Lung (tissue), 11 donors: ENCODE measurements at regions not wholly inside any gene's neighbourhood (a gene's known extent, or its start where the extent isn't known, plus 50 kb on each side); places are given as distances from the start of the nearest gene placed in this dataset.

ENCODE experiments used
- ATAC-seq: fragments of 200-7000 bp; cut with Tn5 transposase; one replicate; pipeline ENCODE4 v1.9.1; 2020; ENCODE audit warnings: moderate number of reproducible peaks; ENCODE audit not compliant: insufficient read depth, low FRiP score
- DNase-seq, 3 donors: peaks; one replicate each; pipeline ENCODE4 v3.0.0-alpha.2; 2013 to 2017
- H3K27ac ChIP-seq, 2 donors: one replicate each; pipeline ENCODE4 v1.5.1; 2013; ENCODE audit warnings: mild to moderate bottlenecking in 2 of 2, moderate library complexity in 2 of 2, control low read depth in 1 of 2, inconsistent platforms in 1 of 2, low read depth in 1 of 2, low read length in 1 of 2
- H3K27me3 ChIP-seq, 3 donors: one replicate each; pipeline ENCODE4 v1.5.1; 2013; ENCODE audit warnings: low read length in 2 of 3; ENCODE audit not compliant: control insufficient read depth in 3 of 3, insufficient read depth in 3 of 3
- H3K36me3 ChIP-seq, 4 donors: one replicate each; pipeline ENCODE4 v1.5.1; 2013; ENCODE audit warnings: low read length in 4 of 4, mild to moderate bottlenecking in 1 of 4, moderate library complexity in 1 of 4; ENCODE audit not compliant: control insufficient read depth in 4 of 4, insufficient read depth in 4 of 4
- H3K4me1 ChIP-seq, 5 donors: one replicate each; pipeline ENCODE4 v1.5.1; 2013; ENCODE audit warnings: low read length in 5 of 5, mild to moderate bottlenecking in 2 of 5, moderate library complexity in 1 of 5; ENCODE audit not compliant: control insufficient read depth in 5 of 5, insufficient read depth in 5 of 5
- H3K4me3 ChIP-seq: one replicate; pipeline ENCODE4 v1.5.1; 2013; ENCODE audit warnings: mild to moderate bottlenecking, control low read depth, moderate library complexity
- H3K9ac ChIP-seq, 2 donors: one replicate each; pipeline ENCODE4 v1.5.1; 2013; ENCODE audit warnings: low read length in 2 of 2, control low read depth in 1 of 2; ENCODE audit not compliant: insufficient read depth in 1 of 2
- H3K9me3 ChIP-seq, 4 donors: one replicate each; pipeline ENCODE4 v1.5.1; 2013; ENCODE audit warnings: low read length in 3 of 4, mild to moderate bottlenecking in 1 of 4, moderate library complexity in 1 of 4; ENCODE audit not compliant: control insufficient read depth in 4 of 4, insufficient read depth in 3 of 4
- CTCF ChIP-seq: IDR thresholded peaks from 2 replicates; pipeline ENCODE4 v1.5.1; 2012; ENCODE audit warnings: mild to moderate bottlenecking; ENCODE audit errors: control extremely low read depth, extremely low read depth
- WGBS, 2 donors: extraction: QIAGEN DNeasy Blood & Tissue Kit; methylation state at CpG; one replicate each; pipeline ENCODE4 v1.1.7; 2013; 5-methylcytosine and 5-hydroxymethylcytosine counted together
- donor health status: control.
- donor health status: control.
- donor health status: Bipolar disorder and iron deficiency.
- donor health status: healthy.
- donor health status: DM: yes; HTN: yes; CAD: no.

DNA sequence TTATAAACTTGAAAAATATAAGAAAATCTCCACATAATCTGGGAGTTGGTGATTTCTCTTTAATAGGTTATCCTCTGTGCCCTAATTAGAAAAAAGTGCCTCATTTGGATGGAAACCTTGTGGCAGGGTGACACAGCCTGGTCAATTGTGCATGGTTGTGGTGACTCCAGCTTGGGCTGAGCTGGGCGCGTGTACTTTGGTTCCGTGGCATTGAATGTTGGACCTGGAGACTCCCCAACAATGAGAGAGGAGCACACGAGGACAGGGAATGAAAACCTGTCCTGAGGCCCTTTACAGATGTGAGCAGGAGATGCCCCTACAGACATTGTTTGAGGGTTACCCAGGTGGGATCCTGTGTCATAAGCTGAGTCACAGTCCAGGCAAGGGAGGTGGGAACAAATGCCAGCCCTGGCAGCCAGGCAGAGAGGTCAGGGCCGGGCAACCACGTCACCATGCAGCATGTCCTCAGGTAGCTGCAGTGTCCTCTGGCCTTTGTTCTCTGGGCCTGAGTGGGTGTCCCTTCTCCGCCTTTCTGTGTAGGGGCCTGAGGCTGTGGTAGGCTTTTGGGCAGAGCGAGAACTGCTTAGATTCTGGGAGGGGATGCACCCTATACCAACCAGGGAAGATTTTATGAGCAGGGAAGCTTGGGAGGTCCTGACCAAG, 147.4 kb upstream of the TBX20 start:
- Histone ChIP-seq H3K4me3 (no peak overlapping the region), H3K27me3 (no peaks in the 10 kb centered on the region), H3K4me1 (no peaks in the 10 kb centered on the region), H3K9me3 (no peaks in the 10 kb centered on the region), H3K36me3 (no peaks in the 10 kb centered on the region), H3K9ac (no peak overlapping the region), H3K27ac (no peak overlapping the region)
- TF ChIP-seq CTCF, result no peak
- ATAC-seq, result no peak
- DNase-seq, result no peak
- WGBS, 2 donors, result 90 to 91% methylated on average over 8 of the region's 8 CpGs

- H3K9ac ChIP-seq, result no peak overlapping the region
- DNase-seq, result no peak
- 78 to 91% methylated on average over 4 of the region's 4 CpGs for WGBS, 2 donors
Measured at GRCh38 chr7:35399840-35400239, 145.9 kb upstream of the TBX20 start.

DNA sequence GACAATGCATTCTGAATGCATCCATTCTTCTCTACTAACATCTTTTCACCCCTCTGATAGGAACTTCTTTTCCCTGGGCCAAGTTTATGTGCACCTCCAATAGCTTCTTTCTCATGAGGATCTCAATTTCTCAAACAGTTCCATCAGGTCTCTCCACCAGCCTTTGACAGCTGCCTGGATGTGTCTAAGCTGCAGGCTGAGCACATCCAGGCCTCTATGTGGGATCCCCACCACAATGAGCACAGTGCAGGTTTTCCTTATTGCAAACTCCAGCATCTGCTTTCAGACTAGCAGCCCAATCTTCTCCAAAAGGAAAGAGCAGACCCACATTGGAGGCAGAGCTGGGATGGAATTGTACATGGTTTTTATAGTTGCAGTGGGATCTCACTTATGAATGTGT, 145.3 kb upstream of the TBX20 start:
- H3K36me3 ChIP-seq, result no peaks in the 10 kb centered on the region
- H3K27me3 ChIP-seq, result no peaks in the 10 kb centered on the region
- ATAC-seq, result no peak
- no peak for TF ChIP-seq CTCF
- DNase-seq, result no peak
- H3K9me3 ChIP-seq, result no peaks in the 10 kb centered on the region
- no peak overlapping the region for H3K9ac ChIP-seq
- H3K27ac ChIP-seq, result no peak overlapping the region
- H3K4me3 ChIP-seq, result no peak overlapping the region
- H3K4me1 ChIP-seq, result no peaks in the 10 kb centered on the region

More at GRCh38 chr7:35399840-35400239, 145.9 kb upstream of the TBX20 start:
- no peak for ATAC-seq
- Histone ChIP-seq H3K27me3 (no peaks in the 10 kb centered on the region), H3K4me3 (no peak overlapping the region), H3K27ac (no peak overlapping the region), H3K4me1 (no peaks in the 10 kb centered on the region), H3K9me3 (no peaks in the 10 kb centered on the region), H3K36me3 (no peaks in the 10 kb centered on the region)
- TF ChIP-seq CTCF, result no peak

- 41 to 46% methylated on average over 4 of the region's 4 CpGs for WGBS, 2 donors
- Histone ChIP-seq H3K4me3 (no peak overlapping the region), H3K4me1 (no peaks in the 10 kb centered on the region), H3K36me3 (no peaks in the 10 kb centered on the region), H3K9me3 (no peaks in the 10 kb centered on the region), H3K9ac (no peak overlapping the region), H3K27ac (no peak overlapping the region), H3K27me3 (no peaks in the 10 kb centered on the region)
- no peak for DNase-seq
- no peak for TF ChIP-seq CTCF
- ATAC-seq, result no peak
Measured at GRCh38 chr7:35398518-35398917, 144.6 kb upstream of the TBX20 start.
